HepG2 (cell line): ENCODE measurements at regions not wholly inside any gene's neighbourhood (a gene's known extent, or its start where the extent isn't known, plus 50 kb on each side); places are given as distances from the start of the nearest gene placed in this dataset.

ENCODE experiments used
- CTCF ChIP-seq: sonication (generic); formaldehyde crosslinking; IDR thresholded peaks from 2 replicates; pipeline ENCODE4 v1.5.0; 2020; ENCODE audit warnings: mild to moderate bottlenecking, missing genetic modification reagents, moderate library complexity
- NCOA2 ChIP-seq: sonication (generic); formaldehyde crosslinking; IDR thresholded peaks from 2 replicates; pipeline ENCODE4 v1.8.0; 2022; ENCODE audit warnings: inconsistent platforms
- NR2C2 ChIP-seq: sonication (generic); formaldehyde crosslinking; IDR thresholded peaks from 2 replicates; pipeline ENCODE4 v1.4.0; 2020; ENCODE audit warnings: missing genetic modification reagents, mild to moderate bottlenecking, moderate library complexity, borderline replicate concordance
- POLR2AphosphoS5 ChIP-seq: IDR thresholded peaks from 2 replicates; pipeline ENCODE4 v1.6.1; 2012; ENCODE audit warnings: low read depth, low read length
- SIN3A ChIP-seq: IDR thresholded peaks from 2 replicates; pipeline ENCODE4 v1.6.1; 2011; ENCODE audit warnings: low read depth, mild to moderate bottlenecking, control low read depth, low read length, borderline replicate concordance
- SMYD3 ChIP-seq: sonication (generic); formaldehyde crosslinking; IDR thresholded peaks from 2 replicates; pipeline ENCODE4 v1.8.1; 2023; ENCODE audit warnings: mild to moderate bottlenecking, missing genetic modification reagents
- ZBTB33 ChIP-seq: sonication (generic); formaldehyde crosslinking; IDR thresholded peaks from 2 replicates; pipeline ENCODE4 v1.4.0; 2020; ENCODE audit warnings: missing genetic modification reagents
- ZNF207 ChIP-seq: fragments of 450-650 bp; IDR thresholded peaks from 2 replicates; pipeline ENCODE4 v1.6.1; 2016; ENCODE audit warnings: antibody characterized with exemption, borderline replicate concordance
- ZNF292 ChIP-seq: sonication (generic); formaldehyde crosslinking; IDR thresholded peaks from 2 replicates; pipeline ENCODE4 v1.8.1; 2022; ENCODE audit warnings: mild to moderate bottlenecking, low read depth, missing genetic modification reagents, borderline replicate concordance
- ZSCAN22 ChIP-seq: sonication (generic); formaldehyde crosslinking; IDR thresholded peaks from 2 replicates; pipeline ENCODE4 v1.4.0; 2020; ENCODE audit warnings: mild to moderate bottlenecking, missing genetic modification reagents

GRCh38 chr18:61637319-61637718, 255.5 kb downstream of the RNF152 start:
- no peak for TF ChIP-seq SIN3A
- TF ChIP-seq CTCF (CRISPR knock-in tag), result no peak
- TF ChIP-seq NCOA2 (CRISPR knock-in tag), result no peak
- TF ChIP-seq NR2C2, result no peak
- TF ChIP-seq POLR2AphosphoS5, result no peak
- no peak for TF ChIP-seq ZNF292
- TF ChIP-seq ZSCAN22 (CRISPR knock-in tag), result no peak
- no peak for TF ChIP-seq ZBTB33
- TF ChIP-seq SMYD3 (CRISPR knock-in tag), result no peak
- TF ChIP-seq ZNF207, result no peak
